ENCODE measurements at regions not wholly inside any gene's neighbourhood (a gene's known extent, or its start where the extent isn't known, plus 50 kb on each side); places are given as distances from the start of the nearest gene placed in this dataset.

DNA sequence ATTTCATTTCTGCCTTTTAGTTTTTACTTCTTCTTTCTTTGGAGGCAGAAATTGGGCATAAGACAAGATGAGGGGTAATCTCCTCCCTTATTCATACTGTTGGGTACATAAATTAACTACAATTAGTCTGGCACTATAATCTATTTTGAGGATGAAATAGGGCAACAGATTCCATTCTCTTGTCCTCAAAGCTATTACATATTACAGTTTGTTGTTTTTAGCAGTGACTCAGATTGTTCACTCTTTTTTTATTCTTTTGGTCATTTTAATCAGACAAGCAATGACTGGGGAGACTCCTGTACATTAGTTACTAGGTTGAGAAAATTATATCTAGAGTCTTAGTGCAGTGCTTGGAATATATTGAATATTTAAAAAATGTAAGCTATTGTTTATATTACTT is 556.0 kb downstream of the OTOL1 start:
- H3K4me1 ChIP-seq: no peaks in the 10 kb centered on the region
- no peak for DNase-seq
- H3K27me3 ChIP-seq: no peaks in the 10 kb centered on the region
- no peak overlapping the region for H3K27ac ChIP-seq
- H3K36me3 ChIP-seq: no peaks in the 10 kb centered on the region
- no peaks in the 10 kb centered on the region for H3K9me3 ChIP-seq
- no peak for TF ChIP-seq POLR2AphosphoS5 (IDR thresholded peaks at IDR 0.05)
- TF ChIP-seq POLR2A (IDR thresholded peaks at IDR 0.05): no peak
- TF ChIP-seq, protein P1, sequence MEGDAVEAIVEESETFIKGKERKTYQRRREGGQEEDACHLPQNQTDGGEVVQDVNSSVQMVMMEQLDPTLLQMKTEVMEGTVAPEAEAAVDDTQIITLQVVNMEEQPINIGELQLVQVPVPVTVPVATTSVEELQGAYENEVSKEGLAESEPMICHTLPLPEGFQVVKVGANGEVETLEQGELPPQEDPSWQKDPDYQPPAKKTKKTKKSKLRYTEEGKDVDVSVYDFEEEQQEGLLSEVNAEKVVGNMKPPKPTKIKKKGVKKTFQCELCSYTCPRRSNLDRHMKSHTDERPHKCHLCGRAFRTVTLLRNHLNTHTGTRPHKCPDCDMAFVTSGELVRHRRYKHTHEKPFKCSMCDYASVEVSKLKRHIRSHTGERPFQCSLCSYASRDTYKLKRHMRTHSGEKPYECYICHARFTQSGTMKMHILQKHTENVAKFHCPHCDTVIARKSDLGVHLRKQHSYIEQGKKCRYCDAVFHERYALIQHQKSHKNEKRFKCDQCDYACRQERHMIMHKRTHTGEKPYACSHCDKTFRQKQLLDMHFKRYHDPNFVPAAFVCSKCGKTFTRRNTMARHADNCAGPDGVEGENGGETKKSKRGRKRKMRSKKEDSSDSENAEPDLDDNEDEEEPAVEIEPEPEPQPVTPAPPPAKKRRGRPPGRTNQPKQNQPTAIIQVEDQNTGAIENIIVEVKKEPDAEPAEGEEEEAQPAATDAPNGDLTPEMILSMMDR (IDR thresholded peaks at IDR 0.05): no peak
- no peak for TF ChIP-seq EP300 (IDR thresholded peaks at IDR 0.05)
- no peak overlapping the region for H3K4me3 ChIP-seq
- intact Hi-C loops (cut with DNase I; ENCODE audit: low total_unique reads): no loop called here

DNA sequence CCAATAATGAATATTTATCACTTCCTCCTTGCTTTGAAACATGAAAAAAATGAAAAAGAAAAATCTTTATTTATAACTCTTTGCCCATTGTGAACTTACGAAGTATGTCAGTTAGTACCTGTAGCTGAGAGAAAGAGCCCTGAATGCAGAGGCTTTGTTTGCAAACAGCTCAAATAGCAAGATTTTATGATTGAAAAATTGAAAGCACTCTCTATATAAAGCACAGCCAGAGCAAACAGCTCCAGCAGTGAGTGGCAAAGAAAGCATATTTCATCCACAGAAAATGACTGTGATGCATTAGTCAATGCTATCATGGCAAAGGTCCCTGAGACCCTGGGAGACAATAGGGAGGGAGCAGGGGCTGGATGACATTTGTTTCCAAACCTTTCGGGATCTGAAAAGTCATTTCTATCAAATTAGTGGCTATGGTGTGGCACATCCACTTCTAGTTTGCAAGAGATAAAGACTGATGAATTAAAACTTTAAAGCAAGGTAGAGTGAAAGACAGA is 576.1 kb downstream of the OTOL1 start:
- no peaks in the 10 kb centered on the region for H3K4me1 ChIP-seq
- H3K4me3 ChIP-seq: no peak overlapping the region
- no peaks in the 10 kb centered on the region for H3K9me3 ChIP-seq
- H3K27ac ChIP-seq: no peak overlapping the region
- 51 to 77% (median 56%) methylated on average over 2 of the region's 2 CpGs for WGBS, 5 donors
- no peaks in the 10 kb centered on the region for H3K27me3 ChIP-seq
- H3K36me3 ChIP-seq: no peaks in the 10 kb centered on the region
- no peak for TF ChIP-seq POLR2A (IDR thresholded peaks at IDR 0.05)
- no peak for TF ChIP-seq POLR2AphosphoS5 (IDR thresholded peaks at IDR 0.05)
- TF ChIP-seq, protein P1 (IDR thresholded peaks at IDR 0.05): no peak
- TF ChIP-seq EP300 (IDR thresholded peaks at IDR 0.05): no peak
- intact Hi-C loops (cut with DNase I; ENCODE audit: low total_unique reads): no loop called here
- no peak for DNase-seq

DNA sequence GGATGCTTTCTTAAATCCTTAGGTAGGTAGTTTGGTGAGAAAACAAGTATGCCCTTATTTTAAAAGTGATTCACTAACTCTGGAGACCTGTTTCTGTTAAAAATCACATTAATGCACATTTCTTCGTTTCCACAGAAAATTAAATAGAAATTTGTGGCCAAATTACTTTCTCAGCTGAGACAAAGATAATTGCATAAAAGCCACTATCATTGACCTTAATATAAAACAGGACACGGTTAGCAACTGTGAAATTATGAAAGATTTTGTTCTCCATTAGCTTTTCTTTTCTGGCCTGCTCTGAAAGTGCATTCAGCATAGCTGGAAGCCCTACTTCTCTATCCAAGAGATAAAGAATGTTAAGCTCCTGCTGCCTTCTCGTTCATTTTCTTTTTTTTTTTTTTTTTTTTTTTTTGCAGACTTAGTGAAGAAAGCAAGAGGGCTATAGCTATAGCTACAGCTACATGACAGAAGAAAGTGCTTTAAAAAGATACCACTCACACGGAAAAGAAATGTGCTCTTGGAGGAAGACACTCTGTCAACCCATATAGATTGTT is 576.9 kb downstream of the OTOL1 start:
- Histone ChIP-seq H3K4me1 (no peaks in the 10 kb centered on the region), H3K36me3 (no peaks in the 10 kb centered on the region), H3K27me3 (no peaks in the 10 kb centered on the region), H3K27ac (no peak overlapping the region), H3K9me3 (no peaks in the 10 kb centered on the region), H3K4me3 (no peak overlapping the region)
- 49 to 56% (median 55%) methylated on average over 4 of the region's 4 CpGs for WGBS, 5 donors
- no peak for TF ChIP-seq POLR2A (IDR thresholded peaks at IDR 0.05)
- TF ChIP-seq, protein P1 (IDR thresholded peaks at IDR 0.05): no peak
- TF ChIP-seq EP300 (IDR thresholded peaks at IDR 0.05): no peak
- TF ChIP-seq POLR2AphosphoS5 (IDR thresholded peaks at IDR 0.05): no peak
- no peak for DNase-seq
- intact Hi-C loops (cut with DNase I; ENCODE audit: low total_unique reads): no loop called here

DNA sequence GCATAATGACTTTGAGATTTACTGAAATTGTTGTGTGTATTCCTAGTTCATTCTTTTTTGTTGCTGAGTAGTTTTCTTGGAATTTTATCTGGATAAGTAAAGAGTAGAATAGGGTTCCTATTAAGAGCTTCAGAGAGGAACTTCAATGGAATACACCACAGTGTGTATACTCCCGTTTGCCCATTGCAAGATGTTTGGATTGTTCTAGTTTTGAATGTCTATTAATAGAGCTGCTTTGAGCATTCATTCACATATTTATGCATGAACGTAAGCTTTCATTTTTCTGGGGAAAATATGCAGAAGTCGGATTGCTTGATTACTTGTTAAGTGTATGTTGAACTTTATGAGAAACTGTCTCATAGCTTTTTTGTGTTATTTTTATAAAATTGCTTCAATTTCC is 580.5 kb downstream of the OTOL1 start:
- no peak overlapping the region for H3K27ac ChIP-seq
- H3K4me1 ChIP-seq: no peaks in the 10 kb centered on the region
- H3K27me3 ChIP-seq: no peaks in the 10 kb centered on the region
- intact Hi-C loops (cut with DNase I; ENCODE audit: low total_unique reads): no loop called here
- no peak for DNase-seq
- no peaks in the 10 kb centered on the region for H3K9me3 ChIP-seq
- 63 to 86% (median 79%) methylated on average over 3 of the region's 3 CpGs for WGBS, 5 donors
- no peak overlapping the region for H3K4me3 ChIP-seq
- H3K36me3 ChIP-seq: no peaks in the 10 kb centered on the region
- no peak for TF ChIP-seq POLR2A (IDR thresholded peaks at IDR 0.05)

DNA sequence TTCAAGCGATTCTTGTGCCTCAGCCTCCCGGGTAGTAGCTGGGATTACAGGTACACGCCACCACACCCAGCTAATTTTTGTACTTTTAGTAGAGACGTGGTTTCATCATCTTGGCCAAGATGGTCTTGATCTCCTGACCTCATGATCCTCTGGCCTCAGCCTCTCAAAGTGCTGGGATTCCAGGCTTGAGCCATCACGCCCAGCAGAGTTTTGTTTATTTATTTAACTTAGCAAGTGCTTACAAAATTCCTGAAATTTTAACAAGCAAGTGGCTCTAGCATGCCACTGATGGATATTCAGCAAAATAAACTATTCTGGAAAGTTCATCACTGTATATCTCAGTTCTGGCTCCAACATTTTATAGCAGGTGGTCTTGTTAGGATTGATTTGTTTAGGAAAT is 585.9 kb downstream of the OTOL1 start:
- no peak overlapping the region for H3K27ac ChIP-seq
- no peaks in the 10 kb centered on the region for H3K9me3 ChIP-seq
- no peak for TF ChIP-seq POLR2A (IDR thresholded peaks at IDR 0.05)
- TF ChIP-seq, protein P1 (IDR thresholded peaks at IDR 0.05): no peak
- no peak for TF ChIP-seq EP300 (IDR thresholded peaks at IDR 0.05)
- no peak for TF ChIP-seq POLR2AphosphoS5 (IDR thresholded peaks at IDR 0.05)
- intact Hi-C loops (cut with DNase I; ENCODE audit: low total_unique reads): no loop called here
- H3K36me3 ChIP-seq: no peaks in the 10 kb centered on the region
- WGBS, 5 donors: 66 to 83% (median 73%) methylated on average over 5 of the region's 5 CpGs
- H3K4me3 ChIP-seq: no peak overlapping the region
- H3K27me3 ChIP-seq: no peaks in the 10 kb centered on the region
- no peaks in the 10 kb centered on the region for H3K4me1 ChIP-seq
- no peak for DNase-seq
